Upper lobe of right lung (tissue), 1 donor: ENCODE measurements at regions not wholly inside any gene's neighbourhood (a gene's known extent, or its start where the extent isn't known, plus 50 kb on each side); places are given as distances from the start of the nearest gene placed in this dataset.
"Not testable (repeated sequence)": the region's sequence is repeated elsewhere in the genome, so short reads cannot be mapped to it uniquely, and the experiment has no call there.

ENCODE experiments used
- ATAC-seq: fragments of 200-7000 bp; cut with Tn5 transposase; one replicate; pipeline ENCODE4 v1.9.1; 2020; ENCODE audit warnings: mild to moderate bottlenecking, moderate library complexity
- DNase-seq: peaks from one replicate; pipeline ENCODE4 v3.0.0-alpha.2; 2020
- H3K27ac ChIP-seq: fragments of 200-600 bp; one replicate; pipeline ENCODE4 v1.8.0; 2022
- H3K27me3 ChIP-seq: fragments of 200-600 bp; one replicate; pipeline ENCODE4 v1.8.0; 2022; ENCODE audit warnings: mild to moderate bottlenecking
- H3K36me3 ChIP-seq: fragments of 200-600 bp; one replicate; pipeline ENCODE4 v1.8.0; 2022
- H3K4me1 ChIP-seq: fragments of 200-600 bp; one replicate; pipeline ENCODE4 v1.8.0; 2022
- H3K4me3 ChIP-seq: fragments of 200-600 bp; one replicate; pipeline ENCODE4 v1.8.0; 2022; ENCODE audit warnings: mild to moderate bottlenecking
- H3K9me3 ChIP-seq: fragments of 200-600 bp; one replicate; pipeline ENCODE4 v1.8.0; 2022
- intact Hi-C: fragments of 100-400 bp; cut with DNase I; formaldehyde crosslinking; loops from one replicate; pipeline ENCODE4 v1.11.0; 2022
- donor health status: DM: no; HTN: yes; CAD: no; lungs with severe emphysema.

- H3K27me3 ChIP-seq, ATAC-seq, H3K4me3 ChIP-seq, intact Hi-C loops, H3K9me3 ChIP-seq, H3K36me3 ChIP-seq, H3K4me1 ChIP-seq, DNase-seq, H3K27ac ChIP-seq: not testable (repeated sequence)
Observed at GRCh38 chrY:56677444-56677843, 31055.5 kb downstream of the CDY1 start.

GRCh38 chrY:56678046-56678626, 31056.2 kb downstream of the CDY1 start:
- H3K4me3 ChIP-seq, DNase-seq, H3K4me1 ChIP-seq, H3K27ac ChIP-seq, H3K36me3 ChIP-seq, H3K9me3 ChIP-seq, intact Hi-C loops, H3K27me3 ChIP-seq: not testable (repeated sequence)
- ATAC-seq = peak; percentile 22

GRCh38 chrY:56685381-56685780, 31063.5 kb downstream of the CDY1 start:
- intact Hi-C loops, ATAC-seq, DNase-seq: not testable (repeated sequence)

More at GRCh38 chrY:56685381-56685780, 31063.5 kb downstream of the CDY1 start:
- not testable (repeated sequence) for H3K36me3 ChIP-seq, H3K9me3 ChIP-seq, H3K4me3 ChIP-seq, H3K4me1 ChIP-seq, H3K27me3 ChIP-seq, H3K27ac ChIP-seq
